GM18526 (cell line): ENCODE measurements at regions not wholly inside any gene's neighbourhood (a gene's known extent, or its start where the extent isn't known, plus 50 kb on each side); places are given as distances from the start of the nearest gene placed in this dataset.

Experiments used
- POLR2A ChIP-seq: IDR thresholded peaks from 3 replicates; pipeline ENCODE4 v1.6.1; 2011; ENCODE audit not compliant: insufficient read length; ENCODE audit errors: extremely low read depth

- no peak for TF ChIP-seq POLR2A
Measured at GRCh38 chr1:181208967-181209366, 120.5 kb downstream of the IER5 start.

- TF ChIP-seq POLR2A, result no peak
Measured at GRCh38 chr1:181213056-181213455, 124.6 kb downstream of the IER5 start.

GRCh38 chr1:181216591-181216994 is 128.1 kb downstream of the IER5 start:
- TF ChIP-seq POLR2A, result no peak

GRCh38 chr1:181219938-181220337 is 131.4 kb downstream of the IER5 start:
- no peak for TF ChIP-seq POLR2A

- TF ChIP-seq POLR2A, result no peak
Measured at GRCh38 chr1:181221078-181221477, 132.6 kb downstream of the IER5 start.

GRCh38 chr1:181222972-181223505 is 134.5 kb downstream of the IER5 start:
- no peak for TF ChIP-seq POLR2A

GRCh38 chr1:181239086-181239485 is 150.6 kb downstream of the IER5 start:
- no peak for TF ChIP-seq POLR2A

- TF ChIP-seq POLR2A, result no peak
Measured at GRCh38 chr1:181249186-181249585, 160.7 kb downstream of the IER5 start.

- TF ChIP-seq POLR2A, result no peak
Measured at GRCh38 chr1:181250038-181250437, 161.5 kb downstream of the IER5 start.

GRCh38 chr1:181251001-181251712 is 162.7 kb downstream of the IER5 start:
- TF ChIP-seq POLR2A, result no peak

- no peak for TF ChIP-seq POLR2A
Measured at GRCh38 chr1:181251713-181252075, 163.2 kb downstream of the IER5 start.

GRCh38 chr1:181255270-181255929 is 166.9 kb downstream of the IER5 start:
- TF ChIP-seq POLR2A, result no peak

- no peak for TF ChIP-seq POLR2A
Measured at GRCh38 chr1:181257117-181257516, 168.6 kb downstream of the IER5 start.

- TF ChIP-seq POLR2A, result no peak
Measured at GRCh38 chr1:181259026-181259745, 170.7 kb downstream of the IER5 start.

- no peak for TF ChIP-seq POLR2A
Measured at GRCh38 chr1:181260271-181260670, 171.8 kb downstream of the IER5 start.

GRCh38 chr1:181260994-181261393 is 172.5 kb downstream of the IER5 start:
- no peak for TF ChIP-seq POLR2A
